Activated CD4-positive, alpha-beta T cell treated with anti-CD3 and anti-CD28 coated beads, Interleukin-2, amount 10 ng/mL, durations not matched to agents 7 days and 5 days (primary cell): ENCODE measurements at regions not wholly inside any gene's neighbourhood (a gene's known extent, or its start where the extent isn't known, plus 50 kb on each side); places are given as distances from the start of the nearest gene placed in this dataset.

Source experiments
- CTCF ChIA-PET: fragments of 350-600 bp; sonication (Branson Sonifier 250); formaldehyde crosslinking; loops from one replicate; lab custom pipeline; 2021; ENCODE audit warnings: antibody characterized with exemption; lab: Charles Lee
- POLR2A ChIA-PET: fragments of 350-600 bp; sonication (Branson Sonifier 250); formaldehyde crosslinking; loops from one replicate; lab custom pipeline; 2021; ENCODE audit warnings: antibody characterized with exemption; lab: Charles Lee
- DNase-seq: peaks from one replicate; pipeline ENCODE4 v3.0.0-alpha.2; 2020
- H3K27ac Mint-ChIP-seq: one replicate; pipeline ENCODE4 v1.8.0; 2021; ENCODE audit warnings: mild to moderate bottlenecking, moderate library complexity, mixed read lengths
- H3K27me3 Mint-ChIP-seq: one replicate; pipeline ENCODE4 v1.8.0; 2021; ENCODE audit warnings: mixed read lengths
- H3K36me3 Mint-ChIP-seq: one replicate; pipeline ENCODE4 v1.8.0; 2021; ENCODE audit warnings: low read depth, mixed read lengths
- H3K4me1 Mint-ChIP-seq: one replicate; pipeline ENCODE4 v1.8.0; 2021; ENCODE audit warnings: mixed read lengths
- H3K4me3 Mint-ChIP-seq: one replicate; pipeline ENCODE4 v1.8.0; 2021; ENCODE audit warnings: mild to moderate bottlenecking, moderate library complexity, mixed read lengths
- H3K9me3 Mint-ChIP-seq: one replicate; pipeline ENCODE4 v1.8.0; 2021; ENCODE audit warnings: mixed read lengths

DNA sequence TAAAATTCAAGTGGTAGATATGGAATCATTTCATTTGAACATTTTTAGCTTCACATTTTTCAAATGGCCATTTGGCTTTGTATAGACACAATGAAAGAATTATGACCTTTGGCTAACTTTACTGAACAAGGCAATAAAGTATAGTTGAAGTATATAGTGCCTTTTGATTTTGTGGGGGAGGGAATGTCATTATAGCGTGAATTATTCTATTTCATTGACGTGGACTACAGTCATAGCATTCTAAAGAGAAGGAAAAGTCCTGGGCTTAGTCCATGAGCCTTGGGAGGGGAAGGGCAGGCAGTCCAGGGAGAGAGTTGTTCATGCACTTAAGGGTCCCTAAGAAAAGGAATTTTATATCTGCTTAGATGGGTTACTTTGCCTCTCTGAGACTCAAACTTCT is 181.4 kb upstream of the GPR26 start:
- H3K27ac Mint-ChIP-seq, result no peak overlapping the region
- no peaks in the 10 kb centered on the region for H3K27me3 Mint-ChIP-seq
- no peaks in the 10 kb centered on the region for H3K36me3 Mint-ChIP-seq
- POLR2A ChIA-PET, result no interaction called here
- CTCF ChIA-PET, result no interaction called here
- H3K4me1 Mint-ChIP-seq, result no peaks in the 10 kb centered on the region
- H3K9me3 Mint-ChIP-seq, result no peaks in the 10 kb centered on the region
- DNase-seq, result no peak
- H3K4me3 Mint-ChIP-seq, result no peak overlapping the region

DNA sequence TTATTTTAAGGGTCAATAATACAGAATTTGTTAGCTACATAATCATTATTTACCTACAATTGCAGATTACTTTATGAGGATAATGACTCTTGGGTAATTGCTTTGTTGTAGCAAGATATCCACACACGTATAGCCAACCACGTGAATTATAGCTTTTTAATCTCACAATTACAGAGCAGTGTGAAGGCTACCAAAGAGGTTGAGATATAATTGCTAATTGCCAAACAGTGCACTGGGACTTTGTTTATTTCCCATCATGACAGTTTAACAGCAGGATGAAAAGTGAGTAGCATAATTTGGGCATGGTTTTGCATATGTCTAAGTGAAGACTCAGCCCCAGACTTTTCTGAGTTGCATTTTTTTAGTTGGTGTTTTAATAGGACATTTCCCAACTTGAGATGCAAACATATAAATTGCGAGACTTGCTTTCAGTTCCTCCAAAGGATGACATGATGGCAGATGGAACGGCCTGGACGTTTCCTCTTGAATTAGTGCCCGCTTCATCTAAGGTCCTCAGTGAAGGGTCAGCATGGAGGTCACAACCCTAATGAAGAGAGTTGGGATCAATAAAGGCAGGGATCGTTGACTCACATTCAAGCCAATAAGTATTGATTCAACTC is 180.7 kb upstream of the GPR26 start:
- no peak overlapping the region for H3K4me3 Mint-ChIP-seq

DNA sequence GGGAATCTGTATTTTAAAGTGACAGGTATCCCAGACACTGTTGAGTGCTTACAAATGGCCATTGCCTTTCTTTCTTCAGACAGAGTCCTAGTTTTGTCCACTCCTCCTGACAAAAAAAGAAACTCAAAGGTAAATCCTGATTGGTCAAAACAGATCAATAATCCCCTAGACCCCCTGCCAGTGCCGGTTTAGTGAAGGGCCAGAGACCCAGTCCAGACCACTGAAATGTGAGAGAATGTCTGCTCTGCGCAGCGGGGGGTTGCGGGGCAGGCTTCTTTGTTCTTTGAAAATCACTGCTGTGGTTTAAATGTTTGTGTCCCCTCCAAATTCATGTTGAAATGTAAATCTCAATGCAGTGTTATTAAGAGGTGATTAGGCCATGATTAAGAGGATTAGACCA is 177.7 kb upstream of the GPR26 start:
- Mint-ChIP-seq H3K4me1 (no peaks in the 10 kb centered on the region), H3K27ac (no peak overlapping the region), H3K4me3 (no peak overlapping the region), H3K27me3 (no peaks in the 10 kb centered on the region), H3K9me3 (no peaks in the 10 kb centered on the region), H3K36me3 (no peaks in the 10 kb centered on the region)
- CTCF ChIA-PET, result no interaction called here
- POLR2A ChIA-PET, result no interaction called here
- no peak for DNase-seq

More for the DNA sequence above, 180.7 kb upstream of the GPR26 start:
- Mint-ChIP-seq H3K9me3 (no peaks in the 10 kb centered on the region), H3K27me3 (no peaks in the 10 kb centered on the region), H3K4me1 (no peaks in the 10 kb centered on the region), H3K27ac (no peak overlapping the region), H3K36me3 (no peaks in the 10 kb centered on the region)
- ChIA-PET POLR2A (no interaction called here), CTCF (interaction anchor here (0.6 kb wide), 1 partner anchor 537 kb away, joined by 4 read pairs; no protein-coding TSS in a partner anchor)
- no peak for DNase-seq

DNA sequence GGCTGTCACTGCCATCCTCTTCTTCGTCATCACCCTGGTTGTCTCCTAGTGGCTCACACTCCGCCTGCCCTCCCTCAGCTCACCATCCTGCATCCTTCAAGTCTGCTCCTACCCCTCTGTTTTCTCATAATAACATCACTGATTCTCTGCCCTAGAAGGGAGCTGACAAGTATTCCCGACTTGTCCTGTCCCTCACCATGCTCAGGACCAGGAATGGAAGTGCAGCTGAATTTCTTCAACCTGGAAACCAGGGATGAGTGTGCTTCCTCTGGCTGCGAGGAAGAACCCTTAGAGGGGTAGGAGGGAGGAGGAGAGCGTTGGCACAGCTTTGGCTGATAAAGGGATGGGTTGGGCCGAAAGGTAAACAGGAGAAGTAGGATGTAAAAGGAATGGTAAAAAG is 174.8 kb upstream of the GPR26 start:
- Mint-ChIP-seq H3K4me3 (no peak overlapping the region), H3K27me3 (no peaks in the 10 kb centered on the region), H3K36me3 (no peaks in the 10 kb centered on the region), H3K27ac (no peak overlapping the region), H3K4me1 (no peaks in the 10 kb centered on the region), H3K9me3 (no peaks in the 10 kb centered on the region)
- DNase-seq, result no peak
- CTCF ChIA-PET, result no interaction called here
- POLR2A ChIA-PET, result no interaction called here

DNA sequence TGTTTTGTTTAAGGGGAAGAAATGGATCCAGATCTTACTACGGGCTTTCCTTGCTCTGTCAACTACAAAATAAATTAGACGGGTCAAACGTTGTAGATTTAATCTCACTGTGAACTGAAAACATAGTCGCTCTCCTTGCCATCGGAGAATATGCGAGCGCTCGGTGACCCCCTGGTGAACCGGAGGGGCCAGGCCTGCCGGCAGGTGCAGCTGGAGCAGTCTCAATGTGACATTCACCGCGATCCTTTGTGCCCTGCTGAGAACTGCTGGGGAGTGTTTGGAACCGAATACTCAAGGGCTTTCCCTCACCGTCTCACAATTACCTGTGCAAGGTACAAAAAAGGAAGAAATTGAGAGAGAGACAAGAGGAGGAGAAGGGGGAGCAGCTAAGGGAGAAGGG is 174.1 kb upstream of the GPR26 start:
- no peak overlapping the region for H3K4me3 Mint-ChIP-seq
- ChIA-PET CTCF (no interaction called here), POLR2A (no interaction called here)
- DNase-seq, result no peak
- no peaks in the 10 kb centered on the region for H3K36me3 Mint-ChIP-seq
- H3K4me1 Mint-ChIP-seq, result no peaks in the 10 kb centered on the region
- no peaks in the 10 kb centered on the region for H3K9me3 Mint-ChIP-seq
- H3K27me3 Mint-ChIP-seq, result no peaks in the 10 kb centered on the region
- no peak overlapping the region for H3K27ac Mint-ChIP-seq

DNA sequence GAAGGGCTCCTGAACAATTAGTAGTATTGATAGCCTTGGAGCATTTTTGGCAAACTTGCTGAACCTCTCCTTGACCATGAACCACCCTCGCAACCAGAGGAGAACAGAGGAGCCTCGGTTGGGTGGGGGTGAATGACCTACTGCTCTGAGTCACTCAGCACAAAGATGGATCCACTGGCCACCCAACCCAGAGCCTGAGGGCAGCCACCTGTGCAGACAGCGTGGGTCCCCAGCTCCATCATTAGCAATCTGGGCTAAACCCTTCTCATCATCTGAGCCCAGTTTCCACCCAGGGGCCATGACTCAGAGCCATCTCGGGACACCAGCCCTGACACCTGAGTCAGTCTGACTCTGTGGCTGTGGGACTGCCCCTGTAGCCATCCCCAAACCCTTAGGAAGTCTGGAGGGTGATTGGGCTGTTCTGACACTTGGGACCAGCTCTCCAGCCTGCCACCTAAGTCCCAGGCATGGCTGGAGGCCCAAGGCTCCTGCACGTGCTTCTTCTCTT is 171.8 kb upstream of the GPR26 start:
- ChIA-PET CTCF (no interaction called here), POLR2A (no interaction called here)
- Mint-ChIP-seq H3K4me3 (no peak overlapping the region), H3K27ac (no peak overlapping the region), H3K9me3 (no peaks in the 10 kb centered on the region), H3K36me3 (no peaks in the 10 kb centered on the region), H3K4me1 (no peaks in the 10 kb centered on the region), H3K27me3 (no peaks in the 10 kb centered on the region)
- no peak for DNase-seq

DNA sequence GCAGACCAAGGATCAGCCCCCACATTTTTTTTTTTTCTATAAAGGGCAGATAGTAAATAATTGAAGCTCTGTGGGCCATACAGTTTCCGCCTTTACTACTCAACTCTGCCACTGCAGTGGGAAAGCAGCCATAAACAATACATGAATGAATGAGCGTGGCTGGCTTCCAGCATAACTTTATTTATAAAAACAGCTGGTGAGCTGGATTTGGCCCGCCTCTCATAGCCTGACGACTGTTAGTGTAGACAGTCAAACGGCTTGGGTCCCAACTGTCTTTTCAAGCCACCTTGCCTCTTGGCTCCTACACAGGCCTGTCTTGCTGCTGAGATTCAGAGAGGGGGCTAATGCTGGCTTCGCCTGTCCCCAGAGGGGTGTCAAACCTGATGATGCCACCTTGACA is 169.8 kb upstream of the GPR26 start:
- Mint-ChIP-seq H3K4me3 (no peak overlapping the region), H3K27me3 (peaks cover 3% of the 10 kb centered on the region), H3K4me1 (no peaks in the 10 kb centered on the region), H3K9me3 (no peaks in the 10 kb centered on the region), H3K27ac (no peak overlapping the region), H3K36me3 (no peaks in the 10 kb centered on the region)
- ChIA-PET POLR2A (no interaction called here), CTCF (no interaction called here)
- no peak for DNase-seq

DNA sequence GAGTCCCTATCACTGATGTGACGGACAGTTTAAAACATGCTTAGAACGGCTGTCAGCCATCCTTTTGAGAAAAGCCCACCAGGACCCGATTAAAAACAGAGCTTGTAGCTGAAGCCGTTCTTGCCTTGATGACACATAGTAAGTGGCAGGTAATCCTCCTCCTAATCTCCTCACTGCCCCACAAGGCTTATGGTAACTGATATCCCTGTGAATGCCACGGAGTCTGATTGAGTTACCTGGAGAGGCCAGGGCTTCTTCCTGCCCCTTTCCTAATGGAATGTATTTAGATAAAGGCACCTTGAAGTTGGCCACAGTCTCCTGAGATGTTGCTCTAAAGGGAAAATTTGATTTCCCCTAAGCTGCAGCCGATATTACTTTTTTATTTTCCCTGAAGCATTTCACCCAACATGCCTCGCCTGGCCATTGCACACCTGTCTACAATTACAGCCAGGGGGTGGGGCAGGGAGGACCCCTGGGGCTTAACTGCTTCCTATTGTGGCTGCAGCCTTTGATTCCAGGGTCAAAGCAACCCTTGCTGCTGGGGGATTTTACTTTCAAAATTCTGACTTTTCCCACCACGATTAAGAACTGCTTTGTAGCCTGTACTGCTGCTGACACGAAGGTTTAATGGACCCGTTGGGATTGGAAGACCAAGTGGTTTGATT is 169.0 kb upstream of the GPR26 start:
- ChIA-PET CTCF (no interaction called here), POLR2A (no interaction called here)
- H3K27me3 Mint-ChIP-seq, result peaks cover 3% of the 10 kb centered on the region
- H3K4me1 Mint-ChIP-seq, result no peaks in the 10 kb centered on the region
- no peak overlapping the region for H3K4me3 Mint-ChIP-seq
- no peaks in the 10 kb centered on the region for H3K9me3 Mint-ChIP-seq
- H3K27ac Mint-ChIP-seq, result no peak overlapping the region
- DNase-seq, result no peak
- H3K36me3 Mint-ChIP-seq, result no peaks in the 10 kb centered on the region

DNA sequence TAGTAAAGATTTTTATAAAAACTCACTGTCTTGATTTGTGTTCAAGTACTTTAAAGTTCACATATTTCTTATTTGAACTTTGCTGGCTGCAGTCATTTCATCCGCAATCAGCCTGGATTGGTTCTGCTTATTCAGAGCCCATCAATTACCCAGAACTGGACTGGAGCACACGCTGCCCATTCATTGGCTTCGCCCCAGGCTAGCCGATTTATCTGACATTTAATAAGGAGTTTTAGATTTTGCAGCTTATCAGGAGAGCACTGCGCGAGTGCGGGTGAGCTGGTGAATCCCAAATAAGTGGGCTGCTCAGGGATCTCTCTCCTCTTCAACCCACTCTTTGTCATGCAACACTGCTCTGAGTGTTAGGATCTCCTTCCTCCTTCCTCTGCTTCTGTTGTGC is 166.0 kb upstream of the GPR26 start:
- Mint-ChIP-seq H3K27me3 (peaks cover 3% of the 10 kb centered on the region), H3K36me3 (no peaks in the 10 kb centered on the region), H3K27ac (no peak overlapping the region), H3K4me1 (no peaks in the 10 kb centered on the region), H3K9me3 (no peaks in the 10 kb centered on the region), H3K4me3 (no peak overlapping the region)
- CTCF ChIA-PET, result no interaction called here
- POLR2A ChIA-PET, result no interaction called here
- DNase-seq, result no peak

DNA sequence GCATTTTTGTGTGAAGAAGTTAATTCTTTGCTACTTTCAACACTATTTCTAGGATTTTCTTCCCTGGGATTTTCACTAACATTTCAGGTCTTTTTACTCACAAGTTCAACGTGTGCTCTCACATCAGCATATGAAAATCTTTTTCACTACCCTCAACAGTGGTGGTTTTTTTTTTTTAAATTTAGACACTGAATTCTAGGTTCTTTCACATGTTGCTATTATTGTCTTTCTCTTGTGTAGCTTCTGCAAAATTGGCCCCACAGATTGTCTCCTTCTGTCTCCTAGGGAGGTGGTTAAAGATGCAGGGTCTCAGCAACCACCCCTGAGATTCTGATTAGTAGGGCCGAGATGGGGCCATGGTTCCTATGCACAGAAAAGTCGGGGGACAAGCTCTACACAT is 165.0 kb upstream of the GPR26 start:
- no peak overlapping the region for H3K27ac Mint-ChIP-seq
- no peak overlapping the region for H3K4me3 Mint-ChIP-seq
- H3K36me3 Mint-ChIP-seq, result no peaks in the 10 kb centered on the region
- POLR2A ChIA-PET, result no interaction called here
- H3K9me3 Mint-ChIP-seq, result no peaks in the 10 kb centered on the region
- CTCF ChIA-PET, result no interaction called here
- DNase-seq, result no peak
- H3K27me3 Mint-ChIP-seq, result peaks cover 3% of the 10 kb centered on the region
- no peaks in the 10 kb centered on the region for H3K4me1 Mint-ChIP-seq

DNA sequence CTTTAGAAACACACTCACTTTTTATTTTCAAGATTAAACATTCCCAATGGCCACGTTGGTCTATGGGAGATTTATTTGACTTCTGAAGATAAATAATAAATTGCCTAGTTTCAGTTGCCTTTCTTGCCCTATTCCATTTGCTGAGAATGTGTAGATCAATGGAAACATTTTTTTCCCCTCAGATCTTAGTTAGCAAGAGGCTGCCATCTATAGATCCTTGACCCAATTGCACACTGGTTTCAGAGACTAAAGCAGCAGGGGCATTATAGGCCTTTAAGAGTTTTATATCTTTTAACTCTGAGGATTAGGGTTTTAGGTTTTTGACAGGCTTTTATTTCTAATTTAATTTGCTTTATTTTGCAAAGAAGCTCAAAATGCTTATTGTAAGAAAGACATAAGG is 163.2 kb upstream of the GPR26 start:
- ChIA-PET CTCF (no interaction called here), POLR2A (no interaction called here)
- Mint-ChIP-seq H3K36me3 (no peaks in the 10 kb centered on the region), H3K4me1 (no peaks in the 10 kb centered on the region), H3K4me3 (no peak overlapping the region), H3K27me3 (peaks cover 3% of the 10 kb centered on the region), H3K9me3 (no peaks in the 10 kb centered on the region), H3K27ac (no peak overlapping the region)
- DNase-seq, result no peak

DNA sequence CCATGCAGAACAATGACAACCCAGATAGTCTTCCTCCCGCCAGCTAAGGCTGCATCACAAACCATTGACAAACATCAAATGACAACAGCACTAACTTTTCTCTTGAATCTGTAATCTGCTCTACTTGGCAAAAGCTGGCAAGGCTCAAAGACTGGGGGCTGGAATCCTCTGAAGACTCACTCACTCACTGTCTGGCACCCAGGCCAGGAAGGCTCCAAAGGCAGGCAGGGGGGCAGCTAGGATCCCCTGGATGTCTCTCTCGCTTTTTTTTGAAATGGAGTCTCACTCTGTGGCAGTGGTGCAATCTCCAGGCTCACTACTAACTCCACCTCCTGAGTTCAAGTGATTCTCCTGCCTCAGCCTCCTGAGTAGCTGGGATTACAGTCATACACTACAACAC is 159.7 kb upstream of the GPR26 start:
- no peaks in the 10 kb centered on the region for H3K4me1 Mint-ChIP-seq
- DNase-seq, result no peak
- POLR2A ChIA-PET, result no interaction called here
- H3K9me3 Mint-ChIP-seq, result no peaks in the 10 kb centered on the region
- CTCF ChIA-PET, result no interaction called here
- H3K27ac Mint-ChIP-seq, result no peak overlapping the region
- no peak overlapping the region for H3K4me3 Mint-ChIP-seq
- H3K27me3 Mint-ChIP-seq, result peaks cover 1% of the 10 kb centered on the region
- no peaks in the 10 kb centered on the region for H3K36me3 Mint-ChIP-seq

DNA sequence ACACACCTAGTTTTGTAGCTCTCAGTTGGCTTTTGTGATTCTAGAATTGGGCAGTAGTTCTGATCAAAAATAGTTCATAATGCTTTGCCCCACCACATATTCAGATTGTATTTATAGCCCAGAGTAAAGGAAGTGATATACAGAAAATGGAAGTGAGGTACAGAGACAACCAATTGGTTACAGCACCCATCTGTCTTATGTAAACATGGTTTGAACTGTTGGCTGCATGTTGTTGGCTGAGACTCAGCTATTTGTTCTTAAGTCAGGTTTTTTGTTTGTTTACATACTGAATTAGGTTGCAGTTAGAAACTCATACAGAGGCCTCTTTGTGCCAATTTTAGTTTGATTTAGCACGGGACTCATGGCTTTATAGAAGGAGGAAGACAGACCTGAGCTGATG is 158.9 kb upstream of the GPR26 start:
- H3K4me3 Mint-ChIP-seq, result no peak overlapping the region
- no peak for DNase-seq
- peaks cover 1% of the 10 kb centered on the region for H3K27me3 Mint-ChIP-seq
- no peak overlapping the region for H3K27ac Mint-ChIP-seq
- POLR2A ChIA-PET, result no interaction called here
- no peaks in the 10 kb centered on the region for H3K36me3 Mint-ChIP-seq
- no peaks in the 10 kb centered on the region for H3K9me3 Mint-ChIP-seq
- CTCF ChIA-PET, result no interaction called here
- no peaks in the 10 kb centered on the region for H3K4me1 Mint-ChIP-seq

DNA sequence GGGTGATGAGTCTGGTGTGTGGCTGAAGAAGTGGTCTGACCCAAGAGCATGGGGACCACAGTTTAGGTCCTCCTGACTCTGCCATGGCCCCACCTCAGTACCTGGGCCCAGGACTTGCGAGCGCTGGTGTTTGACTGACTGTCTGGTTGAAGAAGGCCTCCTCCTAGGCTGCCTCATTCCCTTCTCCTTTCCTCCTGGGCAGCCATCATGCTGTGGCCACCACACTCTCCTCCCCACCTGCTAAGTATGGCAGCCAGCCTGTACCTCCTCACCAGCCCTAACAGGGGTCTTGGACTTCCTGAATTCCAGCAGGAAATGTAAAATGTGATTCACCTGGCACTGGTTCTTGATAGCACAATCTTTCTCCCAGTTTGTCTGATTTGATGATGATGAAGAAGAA is 156.8 kb upstream of the GPR26 start:
- CTCF ChIA-PET, result no interaction called here
- H3K36me3 Mint-ChIP-seq, result no peaks in the 10 kb centered on the region
- no peak for DNase-seq
- no peaks in the 10 kb centered on the region for H3K9me3 Mint-ChIP-seq
- no peak overlapping the region for H3K4me3 Mint-ChIP-seq
- H3K4me1 Mint-ChIP-seq, result no peaks in the 10 kb centered on the region
- no peak overlapping the region for H3K27ac Mint-ChIP-seq
- peaks cover 1% of the 10 kb centered on the region for H3K27me3 Mint-ChIP-seq
- POLR2A ChIA-PET, result no interaction called here
